ENCODE measurements at regions not wholly inside any gene's neighbourhood (a gene's known extent, or its start where the extent isn't known, plus 50 kb on each side); places are given as distances from the start of the nearest gene placed in this dataset.

- ChIA-PET CTCF (no interaction called here), POLR2A (no interaction called here)
- H3K4me3 ChIP-seq (ENCODE audit: low read depth, low read length): no peak overlapping the region
- DNase-seq (ENCODE audit: low read depth, low spot score): no peak
- no peak for TF ChIP-seq CTCF (IDR thresholded peaks at IDR 0.05; ENCODE audit: insufficient read depth, low read length, missing control alignments)
These were observed 385.8 kb upstream of the ZNF507 start for GRCh38 chr19:31959527-31960018.

DNA sequence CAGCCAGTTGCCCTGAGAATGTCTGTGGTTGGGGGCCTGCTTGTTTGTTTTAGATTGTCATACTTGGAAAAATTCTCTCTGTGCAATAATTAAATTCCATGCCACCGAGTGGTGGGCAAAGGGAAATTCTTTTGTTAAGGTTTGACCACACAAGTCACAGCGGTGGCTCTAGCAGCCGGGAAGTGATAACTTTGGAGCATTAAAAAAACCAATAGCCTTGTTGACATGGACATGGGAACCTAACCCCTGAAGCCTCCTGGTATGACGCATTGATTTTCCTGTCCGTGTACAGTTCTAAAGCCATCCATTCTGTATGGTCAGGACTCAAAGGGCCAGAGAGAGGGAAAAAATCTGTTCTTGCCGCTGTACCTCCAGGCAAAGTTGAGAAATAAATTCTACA is 384.9 kb upstream of the ZNF507 start:
- DNase-seq (ENCODE audit: low read depth, low spot score): no peak
- TF ChIP-seq CTCF (IDR thresholded peaks at IDR 0.05; ENCODE audit: insufficient read depth, low read length, missing control alignments): no peak
- ChIA-PET POLR2A (no interaction called here), CTCF (no interaction called here)
- H3K4me3 ChIP-seq (ENCODE audit: low read depth, low read length): no peak overlapping the region

GRCh38 chr19:31961191-31961590 is 384.2 kb upstream of the ZNF507 start:
- POLR2A ChIA-PET: no interaction called here
- DNase-seq (ENCODE audit: low read depth, low spot score): no peak
- CTCF ChIA-PET: no interaction called here
- no peak for TF ChIP-seq CTCF (IDR thresholded peaks at IDR 0.05; ENCODE audit: insufficient read depth, low read length, missing control alignments)
- no peak overlapping the region for H3K4me3 ChIP-seq (ENCODE audit: low read depth, low read length)

GRCh38 chr19:31961667-31962066 is 383.7 kb upstream of the ZNF507 start:
- ChIA-PET POLR2A (no interaction called here), CTCF (no interaction called here)
- no peak for DNase-seq (ENCODE audit: low read depth, low spot score)
- no peak overlapping the region for H3K4me3 ChIP-seq (ENCODE audit: low read depth, low read length)
- TF ChIP-seq CTCF (IDR thresholded peaks at IDR 0.05; ENCODE audit: insufficient read depth, low read length, missing control alignments): no peak

DNA sequence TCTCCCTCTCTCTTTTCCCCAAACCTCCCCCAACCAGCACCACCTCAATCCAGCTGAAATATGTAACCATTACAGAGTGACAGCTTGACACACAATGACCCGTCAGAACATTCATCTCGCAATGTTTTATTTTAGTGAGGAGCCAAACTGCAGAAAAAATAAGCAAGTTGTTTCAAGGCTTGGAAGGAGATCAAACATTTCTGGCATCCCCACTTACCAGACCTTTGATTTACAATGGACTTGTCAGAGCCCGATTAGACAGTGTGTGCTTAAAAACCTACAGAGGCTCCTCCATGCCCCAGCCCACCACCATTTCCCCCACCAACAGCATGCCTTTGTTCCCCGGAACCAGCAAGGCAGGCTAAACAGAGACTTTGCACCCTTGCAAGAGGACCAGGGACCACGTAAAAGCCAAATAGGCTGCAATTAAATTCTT is 382.8 kb upstream of the ZNF507 start:
- ChIA-PET POLR2A (no interaction called here), CTCF (no interaction called here)
- no peak for TF ChIP-seq CTCF (IDR thresholded peaks at IDR 0.05; ENCODE audit: insufficient read depth, low read length, missing control alignments)
- DNase-seq (ENCODE audit: low read depth, low spot score): no peak
- H3K4me3 ChIP-seq (ENCODE audit: low read depth, low read length): no peak overlapping the region

- H3K4me3 ChIP-seq (ENCODE audit: low read depth, low read length): no peak overlapping the region
- DNase-seq (ENCODE audit: low read depth, low spot score): no peak
- no peak for TF ChIP-seq CTCF (IDR thresholded peaks at IDR 0.05; ENCODE audit: insufficient read depth, low read length, missing control alignments)
- POLR2A ChIA-PET: no interaction called here
- CTCF ChIA-PET: no interaction called here
These were observed 381.7 kb upstream of the ZNF507 start for GRCh38 chr19:31963746-31964145.

All from AG04449 (cell line).